SK-N-MC (cell line): ENCODE measurements at regions not wholly inside any gene's neighbourhood (a gene's known extent, or its start where the extent isn't known, plus 50 kb on each side); places are given as distances from the start of the nearest gene placed in this dataset.

ENCODE experiments used
- DNase-seq: peaks from one replicate; pipeline ENCODE4 v3.0.0-alpha.2; 2011; ENCODE audit warnings: low read depth, low spot score
- H3K27ac ChIP-seq: fragments of 200-600 bp; sonication (generic); 2 replicates; pipeline ENCODE4 v1.5.1; 2016; ENCODE audit warnings: mixed run types
- H3K36me3 ChIP-seq: fragments of 200-600 bp; sonication (generic); 2 replicates; pipeline ENCODE4 v1.6.1; 2017; ENCODE audit warnings: antibody characterized with exemption, low read length, mixed read lengths; ENCODE audit not compliant: insufficient read depth
- H3K4me3 ChIP-seq: fragments of 200-600 bp; sonication (generic); 2 replicates; pipeline ENCODE4 v1.5.1; 2016
- H3K9ac ChIP-seq: fragments of 200-600 bp; sonication (generic); 2 replicates; pipeline ENCODE4 v1.8.0; 2017; ENCODE audit warnings: mixed run types, mixed read lengths; ENCODE audit not compliant: insufficient read length
- H3K9me3 ChIP-seq: fragments of 200-600 bp; sonication (generic); 2 replicates; pipeline ENCODE4 v1.6.1; 2017; ENCODE audit warnings: low read depth, mild to moderate bottlenecking, antibody characterized with exemption, low read length, moderate library complexity, mixed read lengths
- EZH2 ChIP-seq: fragments of 200-600 bp; sonication (generic); IDR thresholded peaks from one replicate; pipeline ENCODE4 v1.6.1; 2017; ENCODE audit warnings: antibody characterized with exemption
- FOXP2 ChIP-seq: optimal IDR thresholded peaks from 2 replicates; pipeline ENCODE3; 2011; ENCODE audit warnings: mild to moderate bottlenecking, moderate library complexity; ENCODE audit not compliant: insufficient read depth; ENCODE audit errors: extremely low read length, control extremely low read depth
- POLR2AphosphoS5 ChIP-seq: IDR thresholded peaks from 2 replicates; pipeline ENCODE4 v1.6.1; 2012; ENCODE audit warnings: mild to moderate bottlenecking, low read depth, low read length, borderline replicate concordance

DNA sequence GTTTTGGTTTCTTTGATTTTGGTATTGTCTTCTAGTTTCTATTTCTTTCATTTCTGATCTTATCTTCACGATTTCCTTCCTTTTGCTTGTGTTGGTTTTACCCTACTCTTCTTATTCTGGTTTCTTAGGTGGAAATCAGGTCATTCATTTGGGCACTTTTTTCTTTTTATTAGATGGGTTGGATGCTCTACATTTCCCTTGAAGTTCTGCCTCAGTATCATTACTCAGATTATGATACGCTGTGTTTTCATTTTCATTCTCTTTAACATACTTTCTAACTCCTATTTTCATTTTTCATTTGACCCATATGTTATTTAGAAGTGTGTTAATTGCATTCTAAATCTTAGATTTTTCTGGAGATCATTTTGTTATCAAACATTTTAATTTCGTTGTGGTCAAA is 108.6 kb downstream of the IRF8 start:
- no peak overlapping the region for H3K27ac ChIP-seq
- H3K36me3 ChIP-seq: no peaks in the 10 kb centered on the region
- H3K4me3 ChIP-seq: no peak overlapping the region
- TF ChIP-seq POLR2AphosphoS5 (no peak), FOXP2 (no peak), EZH2 (no peak)
- no peak for DNase-seq
- H3K9me3 ChIP-seq: no peaks in the 10 kb centered on the region
- no peak overlapping the region for H3K9ac ChIP-seq

DNA sequence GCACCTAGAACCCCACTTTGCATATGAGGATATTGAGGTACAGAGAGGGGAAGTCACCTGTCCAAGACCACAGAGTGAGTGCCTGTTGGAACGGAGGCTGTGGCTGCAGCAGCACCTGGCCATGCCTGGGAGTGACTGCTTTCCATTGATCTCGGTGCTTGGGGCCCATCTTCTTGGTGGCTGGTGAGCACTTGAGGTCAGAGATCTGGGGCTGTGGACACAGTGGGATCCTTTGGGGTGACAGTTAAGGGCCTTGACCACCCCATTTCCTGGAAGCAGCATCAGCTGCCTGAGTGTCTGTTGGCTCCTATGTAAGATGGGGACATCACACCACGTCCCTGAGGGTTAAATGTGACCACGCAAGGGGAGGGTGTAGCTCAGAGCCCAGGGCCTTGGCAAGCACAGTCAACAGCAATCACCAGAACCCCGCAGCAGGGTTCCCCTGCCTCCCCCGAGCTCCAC is 111.7 kb downstream of the IRF8 start:
- no peak overlapping the region for H3K9ac ChIP-seq
- no peak for TF ChIP-seq EZH2
- TF ChIP-seq FOXP2: no peak
- TF ChIP-seq POLR2AphosphoS5: no peak
- no peaks in the 10 kb centered on the region for H3K9me3 ChIP-seq
- H3K27ac ChIP-seq: no peak overlapping the region
- H3K4me3 ChIP-seq: no peak overlapping the region
- no peaks in the 10 kb centered on the region for H3K36me3 ChIP-seq
- DNase-seq: no peak

DNA sequence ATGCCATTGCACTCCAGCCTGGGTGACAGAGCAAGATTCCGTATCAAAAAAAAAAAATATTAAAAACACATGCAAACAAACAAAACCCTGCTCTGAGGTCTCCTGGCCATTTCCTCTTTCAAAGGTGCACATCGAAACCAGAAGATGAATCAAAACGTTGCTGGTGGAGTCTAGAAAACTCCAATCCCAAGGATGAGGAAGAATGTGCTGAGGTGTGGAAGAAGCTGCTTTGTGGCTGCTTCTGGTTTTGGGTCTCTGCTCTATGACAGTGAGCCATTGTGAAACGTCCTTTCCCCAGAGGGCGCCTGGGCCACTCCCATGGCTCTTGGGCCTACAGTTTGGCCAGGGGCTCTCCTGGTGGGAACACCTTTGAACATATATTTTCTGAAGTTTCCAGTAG is 112.6 kb downstream of the IRF8 start:
- no peak for DNase-seq
- H3K27ac ChIP-seq: no peak overlapping the region
- no peak for TF ChIP-seq POLR2AphosphoS5
- no peak for TF ChIP-seq EZH2
- no peak for TF ChIP-seq FOXP2
- no peak overlapping the region for H3K9ac ChIP-seq
- no peaks in the 10 kb centered on the region for H3K9me3 ChIP-seq
- H3K36me3 ChIP-seq: no peaks in the 10 kb centered on the region
- H3K4me3 ChIP-seq: no peak overlapping the region

DNA sequence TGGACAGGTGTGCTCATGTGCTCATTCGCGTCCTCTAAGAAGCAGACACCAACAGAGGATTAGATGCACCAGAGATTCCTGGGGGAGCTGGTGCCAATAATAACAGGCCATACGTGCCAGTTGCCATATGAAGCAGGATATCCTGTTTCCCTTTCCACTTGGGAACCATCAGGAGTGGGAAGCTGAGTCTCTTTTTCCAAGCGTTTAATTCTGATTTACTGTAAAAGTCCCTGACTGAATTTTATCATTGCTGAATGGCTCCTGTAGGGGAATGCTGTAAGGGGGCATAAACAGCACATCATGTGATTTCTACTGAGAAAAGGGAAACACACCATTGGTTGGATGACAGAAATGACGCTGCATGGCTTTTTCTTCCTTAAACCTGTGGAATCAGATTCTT is 113.3 kb downstream of the IRF8 start:
- Histone ChIP-seq H3K9ac (no peak overlapping the region), H3K4me3 (no peak overlapping the region), H3K36me3 (no peaks in the 10 kb centered on the region), H3K9me3 (no peaks in the 10 kb centered on the region), H3K27ac (no peak overlapping the region)
- DNase-seq: no peak
- TF ChIP-seq FOXP2: no peak
- TF ChIP-seq POLR2AphosphoS5: no peak
- TF ChIP-seq EZH2: no peak

DNA sequence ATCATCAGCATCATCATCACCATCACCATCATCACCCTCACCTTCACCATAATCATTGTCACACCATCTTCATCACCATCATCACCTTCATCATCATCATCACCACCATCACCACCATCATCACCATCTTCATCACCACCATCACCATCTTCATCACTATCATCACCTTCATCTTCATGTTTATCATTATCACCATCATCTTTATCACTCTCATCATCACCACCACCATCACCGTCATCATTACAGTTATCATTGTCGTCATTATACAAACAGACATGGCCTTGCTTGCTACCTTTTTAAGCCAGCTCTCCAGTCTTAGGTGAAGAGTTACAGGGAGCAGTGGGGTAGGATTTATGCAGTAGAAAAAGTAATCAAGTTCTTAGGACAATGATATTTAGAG is 114.9 kb downstream of the IRF8 start:
- TF ChIP-seq FOXP2 (no peak), EZH2 (no peak), POLR2AphosphoS5 (no peak)
- no peaks in the 10 kb centered on the region for H3K36me3 ChIP-seq
- no peaks in the 10 kb centered on the region for H3K9me3 ChIP-seq
- no peak overlapping the region for H3K4me3 ChIP-seq
- DNase-seq: no peak
- H3K27ac ChIP-seq: no peak overlapping the region
- H3K9ac ChIP-seq: no peak overlapping the region

DNA sequence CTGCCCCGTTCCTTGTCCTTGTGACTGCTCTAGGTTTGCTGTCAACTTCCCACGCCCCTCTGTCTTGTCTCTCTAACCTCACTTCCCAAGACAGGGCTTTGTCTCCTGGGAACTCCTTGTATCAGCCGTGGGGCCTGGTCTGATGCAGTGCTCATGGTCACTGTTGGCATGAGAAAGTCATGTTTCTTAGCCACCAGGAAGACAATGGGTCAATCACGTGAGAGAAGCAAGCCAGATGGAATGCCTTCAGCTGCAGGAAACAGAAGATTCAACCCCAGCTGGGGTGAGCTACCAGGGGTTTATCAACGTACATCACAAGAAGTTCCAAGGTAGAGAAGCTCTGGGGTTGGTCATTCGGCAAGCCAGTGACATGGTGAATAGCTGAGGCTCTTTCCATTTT is 116.6 kb downstream of the IRF8 start:
- Histone ChIP-seq H3K9ac (no peak overlapping the region), H3K9me3 (no peaks in the 10 kb centered on the region), H3K36me3 (no peaks in the 10 kb centered on the region), H3K4me3 (no peak overlapping the region), H3K27ac (no peak overlapping the region)
- no peak for DNase-seq
- no peak for TF ChIP-seq EZH2
- no peak for TF ChIP-seq FOXP2
- no peak for TF ChIP-seq POLR2AphosphoS5

DNA sequence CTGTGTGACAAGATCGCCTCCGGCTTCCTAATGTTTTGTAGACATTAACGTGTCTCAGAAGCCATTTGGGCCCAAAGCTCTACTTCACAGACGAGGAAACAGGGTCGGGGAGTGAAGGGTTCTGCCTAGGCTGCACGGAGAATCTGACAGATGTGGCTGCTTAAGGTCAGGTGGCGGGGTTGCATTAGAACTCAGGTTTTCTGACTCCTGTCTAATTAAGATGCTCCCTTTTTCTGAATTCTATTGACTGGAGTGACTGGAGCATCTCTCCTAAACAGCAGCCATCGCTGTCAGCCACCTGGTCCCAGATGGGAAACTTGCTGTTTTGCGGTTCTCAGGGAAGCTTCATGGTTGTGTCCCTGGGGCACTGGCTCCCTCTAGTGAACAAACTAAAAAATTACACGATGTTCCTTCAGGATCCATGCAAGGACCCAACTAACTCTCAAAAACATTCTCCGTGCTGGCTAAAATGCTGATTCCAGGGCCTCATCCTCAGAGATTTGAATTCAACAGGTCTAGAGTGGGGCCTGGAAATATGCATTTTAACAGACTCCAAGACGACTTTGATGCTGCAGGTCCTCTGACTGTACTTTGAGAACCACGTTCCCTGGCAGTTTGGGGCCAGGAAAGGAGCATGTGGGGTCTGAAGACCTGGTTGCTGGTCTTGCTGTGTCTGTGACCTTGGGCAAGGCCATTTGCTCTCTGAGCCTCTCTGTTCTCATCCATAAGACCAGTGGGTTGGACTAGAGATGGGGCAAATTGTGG is 117.4 kb downstream of the IRF8 start:
- H3K9ac ChIP-seq: no peak overlapping the region
- no peak overlapping the region for H3K27ac ChIP-seq
- no peak overlapping the region for H3K4me3 ChIP-seq
- no peak for DNase-seq
- no peaks in the 10 kb centered on the region for H3K36me3 ChIP-seq
- TF ChIP-seq EZH2 (no peak), FOXP2 (no peak), POLR2AphosphoS5 (no peak)
- H3K9me3 ChIP-seq: no peaks in the 10 kb centered on the region

DNA sequence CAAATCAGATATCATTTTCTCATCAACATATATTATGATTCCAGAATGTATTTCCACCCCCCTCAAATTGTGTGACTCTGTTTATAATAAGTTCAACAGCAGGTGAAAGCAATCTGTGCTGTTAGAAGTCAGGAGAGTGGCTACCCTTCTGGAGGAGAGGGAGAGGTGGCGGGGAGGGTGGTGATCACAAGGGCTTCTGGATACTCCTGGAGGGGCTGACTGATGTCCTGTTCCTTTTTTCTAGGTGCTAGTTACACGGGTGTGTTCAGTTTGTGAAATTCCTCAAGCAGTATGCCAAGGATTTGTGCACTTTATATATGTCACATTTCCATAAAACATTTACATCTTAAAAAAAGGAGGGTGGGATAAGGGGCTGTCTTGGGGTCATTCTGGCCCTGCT is 119.1 kb downstream of the IRF8 start:
- no peak overlapping the region for H3K4me3 ChIP-seq
- H3K36me3 ChIP-seq: no peaks in the 10 kb centered on the region
- TF ChIP-seq POLR2AphosphoS5: no peak
- TF ChIP-seq FOXP2: no peak
- no peak for TF ChIP-seq EZH2
- H3K9ac ChIP-seq: no peak overlapping the region
- no peaks in the 10 kb centered on the region for H3K9me3 ChIP-seq
- no peak for DNase-seq
- H3K27ac ChIP-seq: no peak overlapping the region

DNA sequence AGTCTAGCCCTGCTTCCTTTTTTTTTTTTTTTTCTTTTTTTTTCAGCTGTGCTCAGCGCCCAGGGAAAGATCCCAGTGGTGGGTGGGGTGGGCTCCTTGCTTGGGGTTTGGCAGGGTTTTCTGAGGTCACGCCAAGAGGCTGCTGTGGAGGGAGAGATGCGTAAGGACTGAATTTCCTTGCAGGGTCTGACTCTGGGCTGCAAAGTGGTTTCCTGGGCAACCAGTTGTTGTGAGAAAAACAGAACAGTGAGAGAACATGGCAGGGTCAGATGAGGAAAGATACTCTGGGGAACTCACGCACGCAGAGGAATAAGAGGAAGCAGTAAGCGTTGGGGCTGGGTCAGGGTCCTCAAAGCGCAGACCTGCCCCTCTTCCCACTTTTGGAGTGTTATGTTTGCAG is 119.5 kb downstream of the IRF8 start:
- no peaks in the 10 kb centered on the region for H3K36me3 ChIP-seq
- H3K9ac ChIP-seq: no peak overlapping the region
- no peak for DNase-seq
- no peaks in the 10 kb centered on the region for H3K9me3 ChIP-seq
- no peak overlapping the region for H3K27ac ChIP-seq
- H3K4me3 ChIP-seq: no peak overlapping the region
- TF ChIP-seq EZH2 (no peak), POLR2AphosphoS5 (no peak), FOXP2 (no peak)
